BJ (cell line): ENCODE measurements at regions not wholly inside any gene's neighbourhood (a gene's known extent, or its start where the extent isn't known, plus 50 kb on each side); places are given as distances from the start of the nearest gene placed in this dataset.

ENCODE experiments used
- CTCF ChIA-PET: fragments of 350-600 bp; formaldehyde crosslinking; extraction: SDS; loops from one replicate; lab custom pipeline; 2021; ENCODE audit warnings: antibody characterized with exemption, inconsistent platforms; lab: Yijun Ruan, JAX
- POLR2A ChIA-PET: fragments of 300-600 bp; sonication (Branson Sonifier 250); formaldehyde crosslinking; extraction: SDS; loops from one replicate; lab custom pipeline; 2021; ENCODE audit warnings: antibody characterized with exemption; lab: Charles Lee
- DNase-seq: peaks from one replicate; pipeline ENCODE4 v3.0.0-alpha.2; 2011; ENCODE audit warnings: low read depth
- H3K27me3 ChIP-seq: 2 replicates; pipeline ENCODE4 v1.6.0; 2011; ENCODE audit warnings: low read length; ENCODE audit not compliant: control insufficient read depth, insufficient read depth
- H3K36me3 ChIP-seq: 2 replicates; pipeline ENCODE4 v1.5.1; 2011; ENCODE audit warnings: low read length; ENCODE audit not compliant: control insufficient read depth, insufficient read depth
- H3K4me3 ChIP-seq: 2 replicates; pipeline ENCODE4 v1.5.1; 2011; ENCODE audit warnings: low read depth, mild to moderate bottlenecking, control low read depth, low read length
- TF ChIP-seq, protein P1 (sequence below): IDR thresholded peaks from 2 replicates; pipeline ENCODE4 v1.5.1; 2011; ENCODE audit warnings: low read depth, mild to moderate bottlenecking, control low read depth, inconsistent platforms, low read length, moderate library complexity; ENCODE audit not compliant: insufficient read depth

DNA sequence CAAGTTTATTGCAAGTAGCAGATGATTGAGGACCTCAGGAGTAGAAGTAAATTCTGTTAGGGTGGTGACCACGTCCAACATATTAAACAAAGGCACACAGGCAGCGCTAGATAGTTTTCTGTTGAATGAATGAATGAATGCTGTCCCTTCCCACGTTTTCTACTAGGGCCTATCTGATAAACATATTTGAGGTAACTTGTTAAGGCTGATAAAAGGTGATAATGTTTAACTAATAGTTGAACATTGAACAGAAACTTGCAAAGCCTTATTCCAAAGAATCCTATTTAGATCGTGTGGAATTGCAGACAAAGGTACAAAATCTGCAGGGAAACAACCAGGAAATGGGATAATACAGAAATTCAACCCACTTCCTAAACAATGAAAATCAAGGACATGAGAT is 559.5 kb upstream of the SEMA6D start:
- H3K36me3 ChIP-seq = no peaks in the 10 kb centered on the region
- ChIA-PET CTCF (no interaction called here), POLR2A (no interaction called here)
- no peak for DNase-seq
- H3K27me3 ChIP-seq = no peaks in the 10 kb centered on the region
- TF ChIP-seq, protein P1, sequence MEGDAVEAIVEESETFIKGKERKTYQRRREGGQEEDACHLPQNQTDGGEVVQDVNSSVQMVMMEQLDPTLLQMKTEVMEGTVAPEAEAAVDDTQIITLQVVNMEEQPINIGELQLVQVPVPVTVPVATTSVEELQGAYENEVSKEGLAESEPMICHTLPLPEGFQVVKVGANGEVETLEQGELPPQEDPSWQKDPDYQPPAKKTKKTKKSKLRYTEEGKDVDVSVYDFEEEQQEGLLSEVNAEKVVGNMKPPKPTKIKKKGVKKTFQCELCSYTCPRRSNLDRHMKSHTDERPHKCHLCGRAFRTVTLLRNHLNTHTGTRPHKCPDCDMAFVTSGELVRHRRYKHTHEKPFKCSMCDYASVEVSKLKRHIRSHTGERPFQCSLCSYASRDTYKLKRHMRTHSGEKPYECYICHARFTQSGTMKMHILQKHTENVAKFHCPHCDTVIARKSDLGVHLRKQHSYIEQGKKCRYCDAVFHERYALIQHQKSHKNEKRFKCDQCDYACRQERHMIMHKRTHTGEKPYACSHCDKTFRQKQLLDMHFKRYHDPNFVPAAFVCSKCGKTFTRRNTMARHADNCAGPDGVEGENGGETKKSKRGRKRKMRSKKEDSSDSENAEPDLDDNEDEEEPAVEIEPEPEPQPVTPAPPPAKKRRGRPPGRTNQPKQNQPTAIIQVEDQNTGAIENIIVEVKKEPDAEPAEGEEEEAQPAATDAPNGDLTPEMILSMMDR = no peak
- no peak overlapping the region for H3K4me3 ChIP-seq

DNA sequence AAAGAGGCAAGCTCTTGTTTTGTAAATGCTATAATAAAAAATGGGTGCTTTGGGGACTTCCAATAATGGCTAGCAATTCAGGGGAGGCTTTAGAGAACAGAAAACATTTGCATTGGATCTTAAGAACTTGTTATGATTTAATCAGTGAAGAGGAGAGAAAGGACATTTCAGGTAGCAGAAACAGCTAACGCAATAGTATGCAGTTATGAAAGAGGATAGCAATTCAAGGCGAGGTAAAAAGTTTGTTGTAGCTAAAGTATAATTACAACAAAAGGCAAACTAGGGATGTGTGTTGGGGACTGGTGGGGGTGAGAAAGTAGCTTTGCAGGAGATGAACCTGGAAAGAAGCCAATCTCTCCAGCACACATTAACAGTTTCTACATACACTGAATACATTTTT is 558.7 kb upstream of the SEMA6D start:
- POLR2A ChIA-PET = no interaction called here
- TF ChIP-seq, protein P1 = no peak
- DNase-seq = no peak
- CTCF ChIA-PET = no interaction called here
- Histone ChIP-seq H3K36me3 (no peaks in the 10 kb centered on the region), H3K27me3 (no peaks in the 10 kb centered on the region), H3K4me3 (no peak overlapping the region)

DNA sequence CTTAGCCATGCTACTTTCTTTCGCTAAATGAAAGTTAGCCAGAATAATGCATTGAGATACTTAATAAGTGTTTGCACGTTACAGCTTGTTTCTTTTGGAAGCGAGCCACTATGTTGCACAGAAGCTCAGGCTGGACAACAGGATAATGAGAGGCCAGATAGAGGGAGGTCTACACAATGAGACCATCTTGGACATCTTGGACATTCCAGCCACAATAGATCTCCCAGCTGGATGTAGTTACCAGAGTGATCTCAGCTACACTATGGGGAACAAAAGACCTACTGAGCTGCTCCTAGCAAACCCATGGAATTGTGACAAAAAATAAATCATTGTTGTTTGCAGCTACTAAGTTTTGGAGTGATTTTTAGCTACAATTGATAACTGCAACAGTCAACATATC is 540.1 kb upstream of the SEMA6D start:
- ChIA-PET CTCF (no interaction called here), POLR2A (no interaction called here)
- DNase-seq = no peak
- TF ChIP-seq, protein P1 = no peak
- Histone ChIP-seq H3K27me3 (no peaks in the 10 kb centered on the region), H3K4me3 (no peak overlapping the region), H3K36me3 (no peaks in the 10 kb centered on the region)

DNA sequence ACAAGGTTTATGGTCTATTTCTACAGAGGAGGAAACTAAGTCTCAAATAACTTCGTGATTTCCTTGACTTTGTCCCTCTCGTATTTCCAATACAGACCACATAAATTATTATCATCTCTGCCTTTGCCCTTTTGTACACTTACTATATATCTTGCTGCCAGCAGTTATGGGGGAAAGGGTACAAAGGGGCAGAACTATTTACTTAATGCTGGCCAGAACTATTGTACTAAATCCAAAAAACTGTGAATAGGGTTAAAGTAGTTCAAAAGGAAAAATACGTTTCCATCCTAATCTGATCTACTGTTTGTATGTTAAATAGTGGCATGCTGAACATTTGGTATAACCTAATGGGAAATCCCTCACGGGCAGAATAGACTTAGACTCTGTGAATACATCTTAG is 537.3 kb upstream of the SEMA6D start:
- CTCF ChIA-PET = no interaction called here
- TF ChIP-seq, protein P1 = no peak
- H3K27me3 ChIP-seq = peaks cover 6% of the 10 kb centered on the region
- H3K4me3 ChIP-seq = no peak overlapping the region
- no peaks in the 10 kb centered on the region for H3K36me3 ChIP-seq
- POLR2A ChIA-PET = no interaction called here
- DNase-seq = no peak

DNA sequence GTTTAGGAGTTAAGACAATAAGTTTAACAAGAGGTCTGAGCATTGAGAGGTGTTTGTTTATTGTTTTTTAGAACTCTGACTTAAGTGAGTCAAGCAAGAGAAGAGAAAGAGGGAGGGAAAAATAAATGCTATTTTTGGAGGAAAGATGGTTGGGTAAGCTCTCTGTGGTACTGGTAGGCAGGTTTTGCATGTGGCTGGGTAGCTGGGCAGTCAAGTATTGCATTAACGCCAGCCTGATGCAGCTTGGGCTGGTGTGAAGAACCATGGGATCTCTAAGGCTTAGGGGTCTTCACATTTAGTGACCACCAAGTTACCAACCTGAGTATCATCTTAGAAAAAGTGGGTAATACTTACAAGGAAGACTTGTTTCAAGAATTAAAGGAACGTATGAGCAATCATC is 534.5 kb upstream of the SEMA6D start:
- Histone ChIP-seq H3K27me3 (peaks cover 13% of the 10 kb centered on the region), H3K36me3 (no peaks in the 10 kb centered on the region), H3K4me3 (no peak overlapping the region)
- DNase-seq = no peak
- ChIA-PET CTCF (interaction anchor here (0.7 to 4.1 kb wide), 2 partner anchors 13 to 65 kb away, joined by 3 to 20 read pairs; no protein-coding TSS in a partner anchor), POLR2A (no interaction called here)
- TF ChIP-seq, protein P1 = no peak
